SU-DHL-6 (cell line): ENCODE measurements at regions not wholly inside any gene's neighbourhood (a gene's known extent, or its start where the extent isn't known, plus 50 kb on each side); places are given as distances from the start of the nearest gene placed in this dataset.

Experiments used
- EZH2phosphoT487 ChIP-seq: fragments of 200-600 bp; sonication (generic), shearing (Covaris generic); conservative IDR thresholded peaks from 2 replicates; pipeline ENCODE4 v1.6.1; 2018; ENCODE audit warnings: mild to moderate bottlenecking, antibody characterized with exemption, low read length, moderate library complexity, mixed read lengths
- TF ChIP-seq, protein P1 (sequence below): fragments of 200-600 bp; sonication (generic); IDR thresholded peaks from one replicate; pipeline ENCODE4 v1.5.1; 2017; ENCODE audit warnings: antibody characterized with exemption, mild to moderate bottlenecking, low read length, moderate library complexity; ENCODE audit not compliant: insufficient read depth, poor library complexity, severe bottlenecking

DNA sequence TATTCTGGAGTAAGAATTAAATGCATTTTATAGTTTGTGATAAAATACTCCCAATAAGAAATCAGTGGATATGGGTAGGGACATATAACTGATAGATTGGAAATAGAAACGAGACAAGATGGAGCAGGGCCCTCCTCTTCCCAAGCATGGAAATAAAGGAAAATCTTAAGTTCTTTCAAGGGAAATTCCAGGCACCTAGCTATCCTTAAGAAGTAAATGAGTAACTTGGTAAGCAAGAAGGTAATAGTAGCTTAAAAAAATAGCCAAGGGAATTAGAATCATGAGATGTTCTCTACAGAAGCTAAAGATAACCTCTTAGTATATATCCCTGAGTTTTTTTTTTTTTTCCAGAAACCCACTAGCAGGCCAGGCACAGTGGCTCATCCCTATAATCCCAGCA, 105.5 kb upstream of the FAM3C start:
- TF ChIP-seq, protein P1, sequence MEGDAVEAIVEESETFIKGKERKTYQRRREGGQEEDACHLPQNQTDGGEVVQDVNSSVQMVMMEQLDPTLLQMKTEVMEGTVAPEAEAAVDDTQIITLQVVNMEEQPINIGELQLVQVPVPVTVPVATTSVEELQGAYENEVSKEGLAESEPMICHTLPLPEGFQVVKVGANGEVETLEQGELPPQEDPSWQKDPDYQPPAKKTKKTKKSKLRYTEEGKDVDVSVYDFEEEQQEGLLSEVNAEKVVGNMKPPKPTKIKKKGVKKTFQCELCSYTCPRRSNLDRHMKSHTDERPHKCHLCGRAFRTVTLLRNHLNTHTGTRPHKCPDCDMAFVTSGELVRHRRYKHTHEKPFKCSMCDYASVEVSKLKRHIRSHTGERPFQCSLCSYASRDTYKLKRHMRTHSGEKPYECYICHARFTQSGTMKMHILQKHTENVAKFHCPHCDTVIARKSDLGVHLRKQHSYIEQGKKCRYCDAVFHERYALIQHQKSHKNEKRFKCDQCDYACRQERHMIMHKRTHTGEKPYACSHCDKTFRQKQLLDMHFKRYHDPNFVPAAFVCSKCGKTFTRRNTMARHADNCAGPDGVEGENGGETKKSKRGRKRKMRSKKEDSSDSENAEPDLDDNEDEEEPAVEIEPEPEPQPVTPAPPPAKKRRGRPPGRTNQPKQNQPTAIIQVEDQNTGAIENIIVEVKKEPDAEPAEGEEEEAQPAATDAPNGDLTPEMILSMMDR = no peak
- TF ChIP-seq EZH2phosphoT487 = no peak
